ENCODE measurements at regions not wholly inside any gene's neighbourhood (a gene's known extent, or its start where the extent isn't known, plus 50 kb on each side); places are given as distances from the start of the nearest gene placed in this dataset.

GRCh38 chr2:125364984-125365265 is 1291.0 kb upstream of the GYPC start:
- no peaks in the 10 kb centered on the region for H3K9me3 ChIP-seq (ENCODE audit: control insufficient read depth in 4 of 4, low read length in 3 of 4)
- WGBS: 83% methylated on average over 1 of the region's 1 CpG
- no peaks in the 10 kb centered on the region for H3K27me3 ChIP-seq (ENCODE audit: control insufficient read depth in 4 of 4, insufficient read depth in 4 of 4, low read length in 3 of 4)
- H3K27ac ChIP-seq (ENCODE audit: low read depth in 1 of 2, low read length in 2 of 2): no peak overlapping the region
- H3K9ac ChIP-seq (ENCODE audit: low read depth in 1 of 2, low read length in 2 of 2): no peak overlapping the region
- no peaks in the 10 kb centered on the region for H3K4me1 ChIP-seq (ENCODE audit: control insufficient read depth in 4 of 4, insufficient read depth in 4 of 4, low read length in 3 of 4)
- DNase-seq (ENCODE audit: low spot score): no peak
- H3K4me3 ChIP-seq (ENCODE audit: low read depth in 1 of 3, low read length in 3 of 3): no peak overlapping the region
- H3K36me3 ChIP-seq (ENCODE audit: control insufficient read depth in 4 of 4, insufficient read depth in 3 of 4, low read depth in 1 of 4, low read length in 3 of 4): no peaks in the 10 kb centered on the region
- TF ChIP-seq ATF3 (IDR thresholded peaks at IDR 0.05) (no peak), NR2F2 (IDR thresholded peaks at IDR 0.05) (no peak), GABPA (IDR thresholded peaks at IDR 0.05 in 1 of 2, conservative IDR thresholded peaks at IDR 0.05 in 1 of 2) (no peak), TAF1 (conservative IDR thresholded peaks at IDR 0.05) (no peak), RXRA (IDR thresholded peaks at IDR 0.05) (no peak), FOXA1 (IDR thresholded peaks at IDR 0.05) (no peak), REST (IDR thresholded peaks at IDR 0.05) (no peak), RAD21 (IDR thresholded peaks at IDR 0.05) (no peak), FOXA2 (IDR thresholded peaks at IDR 0.05) (no peak), SP1 (IDR thresholded peaks at IDR 0.05) (no peak), CTCF (IDR thresholded peaks at IDR 0.05; ENCODE audit: low read depth, low read length, missing input control) (no peak), JUND (IDR thresholded peaks at IDR 0.05) (no peak), YY1 (IDR thresholded peaks at IDR 0.05) (no peak), HNF4G (IDR thresholded peaks at IDR 0.05) (no peak), HNF4A (conservative IDR thresholded peaks at IDR 0.05) (no peak)

- no peaks in the 10 kb centered on the region for H3K27me3 ChIP-seq (ENCODE audit: control insufficient read depth in 4 of 4, insufficient read depth in 4 of 4, low read length in 3 of 4)
- DNase-seq (ENCODE audit: low spot score): no peak
- no peaks in the 10 kb centered on the region for H3K4me1 ChIP-seq (ENCODE audit: control insufficient read depth in 4 of 4, insufficient read depth in 4 of 4, low read length in 3 of 4)
- no peak overlapping the region for H3K9ac ChIP-seq (ENCODE audit: low read depth in 1 of 2, low read length in 2 of 2)
- H3K9me3 ChIP-seq (ENCODE audit: control insufficient read depth in 4 of 4, low read length in 3 of 4): no peaks in the 10 kb centered on the region
- TF ChIP-seq ATF3 (IDR thresholded peaks at IDR 0.05) (no peak), HNF4A (conservative IDR thresholded peaks at IDR 0.05) (no peak), CTCF (IDR thresholded peaks at IDR 0.05; ENCODE audit: low read depth, low read length, missing input control) (no peak), RAD21 (IDR thresholded peaks at IDR 0.05) (no peak), YY1 (IDR thresholded peaks at IDR 0.05) (no peak), RXRA (IDR thresholded peaks at IDR 0.05) (no peak), GABPA (IDR thresholded peaks at IDR 0.05 in 1 of 2, conservative IDR thresholded peaks at IDR 0.05 in 1 of 2) (no peak), REST (IDR thresholded peaks at IDR 0.05) (no peak), HNF4G (IDR thresholded peaks at IDR 0.05) (no peak), EGR1 (IDR thresholded peaks at IDR 0.05; ENCODE audit: low read depth in 2 of 2) (no peak), FOXA2 (IDR thresholded peaks at IDR 0.05) (no peak), ZBTB33 (IDR thresholded peaks at IDR 0.05) (no peak), TAF1 (conservative IDR thresholded peaks at IDR 0.05) (no peak), FOXA1 (IDR thresholded peaks at IDR 0.05) (no peak), MAX (IDR thresholded peaks at IDR 0.05) (no peak), JUND (IDR thresholded peaks at IDR 0.05) (no peak)
- no peak overlapping the region for H3K27ac ChIP-seq (ENCODE audit: low read depth in 1 of 2, low read length in 2 of 2)
- no peak overlapping the region for H3K4me3 ChIP-seq (ENCODE audit: low read depth in 1 of 3, low read length in 3 of 3)
- no peaks in the 10 kb centered on the region for H3K36me3 ChIP-seq (ENCODE audit: control insufficient read depth in 4 of 4, insufficient read depth in 3 of 4, low read depth in 1 of 4, low read length in 3 of 4)
Measured at GRCh38 chr2:125371867-125372266, 1284.1 kb upstream of the GYPC start.
